GM23338 (cell line): ENCODE measurements at regions not wholly inside any gene's neighbourhood (a gene's known extent, or its start where the extent isn't known, plus 50 kb on each side); places are given as distances from the start of the nearest gene placed in this dataset.

ENCODE experiments used
- ATAC-seq: fragments of 200-7000 bp; cut with Tn5 transposase; 3 replicates; pipeline ENCODE4 v1.9.1; 2020
- DNase-seq: peaks from one replicate; pipeline ENCODE4 v3.0.0-alpha.2; 2015; ENCODE audit warnings: low spot score
- H2AFZ ChIP-seq: fragments of 200-600 bp; sonication (generic); 2 replicates; pipeline ENCODE4 v1.8.0; 2016; ENCODE audit warnings: antibody characterized with exemption, mild to moderate bottlenecking, moderate library complexity
- H3F3A ChIP-seq: fragments of 200-600 bp; sonication (generic); replicated peaks from 2 replicates; pipeline ENCODE4 v1.8.0; 2017; ENCODE audit warnings: antibody characterized with exemption, mixed run types, low read depth
- H3K27ac ChIP-seq: fragments of 200-600 bp; sonication (generic); 2 replicates; pipeline ENCODE4 v1.6.1; 2016; ENCODE audit warnings: low read depth
- H3K27me3 ChIP-seq: fragments of 200-600 bp; sonication (generic); 2 replicates; pipeline ENCODE4 v1.8.0; 2016; ENCODE audit warnings: mild to moderate bottlenecking, mixed run types, moderate library complexity; ENCODE audit not compliant: insufficient read depth
- H3K36me3 ChIP-seq: fragments of 200-600 bp; sonication (generic); 2 replicates; pipeline ENCODE4 v1.8.0; 2016; ENCODE audit warnings: mild to moderate bottlenecking; ENCODE audit not compliant: insufficient read depth
- H3K4me1 ChIP-seq: fragments of 200-600 bp; sonication (generic); 2 replicates; pipeline ENCODE4 v1.8.0; 2016; ENCODE audit warnings: mild to moderate bottlenecking, moderate library complexity; ENCODE audit not compliant: insufficient read depth
- H3K4me2 ChIP-seq: fragments of 200-600 bp; sonication (generic); 2 replicates; pipeline ENCODE4 v1.7.1; 2017; ENCODE audit warnings: mixed run types
- H3K4me3 ChIP-seq: fragments of 200-600 bp; sonication (generic); 2 replicates; pipeline ENCODE4 v1.6.1; 2016; ENCODE audit warnings: mixed run types
- H3K79me2 ChIP-seq: fragments of 200-600 bp; sonication (generic); replicated peaks from 2 replicates; pipeline ENCODE4 v1.8.0; 2017; ENCODE audit warnings: mild to moderate bottlenecking; ENCODE audit not compliant: insufficient read depth
- H3K9me2 ChIP-seq: fragments of 200-600 bp; sonication (generic); 2 replicates; pipeline ENCODE4 v1.8.0; 2017; ENCODE audit not compliant: insufficient read depth
- H4K20me1 ChIP-seq: fragments of 200-600 bp; sonication (generic); replicated peaks from 2 replicates; pipeline ENCODE4 v1.8.0; 2017; ENCODE audit warnings: mild to moderate bottlenecking; ENCODE audit not compliant: insufficient read depth
- H3K27ac Mint-ChIP-seq: 2 replicates; pipeline ENCODE4 v1.8.0; 2020; ENCODE audit warnings: inconsistent platforms, mild to moderate bottlenecking, moderate library complexity, mixed read lengths
- H3K27me3 Mint-ChIP-seq: 3 replicates; pipeline ENCODE4 v1.8.0; 2022; ENCODE audit warnings: low read depth, mild to moderate bottlenecking, moderate library complexity, mixed read lengths, inconsistent platforms; ENCODE audit not compliant: insufficient read depth, poor library complexity
- H3K36me3 Mint-ChIP-seq: 3 replicates; pipeline ENCODE4 v1.8.0; 2021; ENCODE audit warnings: low read depth, mild to moderate bottlenecking, inconsistent platforms, moderate library complexity, mixed read lengths
- H3K4me1 Mint-ChIP-seq: 3 replicates; pipeline ENCODE4 v1.8.0; 2020; ENCODE audit warnings: mild to moderate bottlenecking, inconsistent platforms, mixed read lengths
- H3K4me3 Mint-ChIP-seq: 3 replicates; pipeline ENCODE4 v1.8.0; 2021; ENCODE audit warnings: moderate library complexity, mild to moderate bottlenecking, inconsistent platforms, mixed read lengths
- H3K9me3 Mint-ChIP-seq: 3 replicates; pipeline ENCODE4 v1.8.0; 2020; ENCODE audit warnings: moderate library complexity, mild to moderate bottlenecking, inconsistent platforms, mixed read lengths
- CREB1 ChIP-seq: fragments of 250-450 bp; sonication (Bioruptor Pico); IDR thresholded peaks from 2 replicates; pipeline ENCODE4 v1.5.0; 2020; ENCODE audit warnings: low read depth, mild to moderate bottlenecking, moderate library complexity
- CTCF ChIP-seq, 2 experiments: fragments of 200-600 bp in 1 of 2; sonication (generic) in 1 of 2; conservative IDR thresholded peaks; 2 replicates each; pipeline versions ENCODE4 v1.5.1 to v1.6.1; 2016 to 2017; ENCODE audit warnings: antibody characterized with exemption in 2 of 2, low read depth in 2 of 2, mild to moderate bottlenecking in 2 of 2, moderate library complexity in 1 of 2
- ETS1 ChIP-seq: IDR thresholded peaks from 2 replicates; pipeline ENCODE4 v1.6.1; 2016; ENCODE audit warnings: antibody characterized with exemption
- EZH2 ChIP-seq: fragments of 200-600 bp; sonication (generic); IDR thresholded peaks from one replicate; pipeline ENCODE4 v1.8.0; 2017; ENCODE audit warnings: antibody characterized with exemption, mild to moderate bottlenecking, low read depth; ENCODE audit not compliant: unreplicated experiment
- EZH2phosphoT487 ChIP-seq: fragments of 200-600 bp; sonication (generic); IDR thresholded peaks from one replicate; pipeline ENCODE4 v1.8.1; 2018; ENCODE audit warnings: antibody characterized with exemption; ENCODE audit not compliant: unreplicated experiment
- JUNB ChIP-seq: IDR thresholded peaks from one replicate; pipeline ENCODE4 v1.6.1; 2016; ENCODE audit warnings: antibody characterized with exemption; ENCODE audit not compliant: unreplicated experiment
- NANOG ChIP-seq: IDR thresholded peaks from 2 replicates; pipeline ENCODE4 v1.6.1; 2016; ENCODE audit warnings: antibody characterized with exemption, borderline replicate concordance
- POLR2AphosphoS5 ChIP-seq: IDR thresholded peaks from 2 replicates; pipeline ENCODE4 v1.6.1; 2016; ENCODE audit warnings: antibody characterized with exemption, low read depth
- REST ChIP-seq: IDR thresholded peaks from one replicate; pipeline ENCODE4 v1.6.1; 2018; ENCODE audit warnings: antibody characterized with exemption; ENCODE audit not compliant: unreplicated experiment
- STAT1 ChIP-seq: IDR thresholded peaks from one replicate; pipeline ENCODE4 v1.6.1; 2016; ENCODE audit warnings: antibody characterized with exemption; ENCODE audit not compliant: unreplicated experiment
- ZNF114 ChIP-seq: fragments of 250-450 bp; sonication (Bioruptor Pico); IDR thresholded peaks from 2 replicates; pipeline ENCODE4 v1.5.0; 2020; ENCODE audit warnings: mild to moderate bottlenecking, moderate library complexity
- ZNF331 ChIP-seq: fragments of 250-450 bp; sonication (Bioruptor Pico); IDR thresholded peaks from 2 replicates; pipeline ENCODE4 v1.5.0; 2020; ENCODE audit warnings: low read depth, mild to moderate bottlenecking, moderate library complexity

- no peaks in the 10 kb centered on the region for H3K4me1 ChIP-seq
- no peaks in the 10 kb centered on the region for H3K79me2 ChIP-seq
- H3F3A ChIP-seq = no peaks in the 10 kb centered on the region
- H3K27ac Mint-ChIP-seq = no peak overlapping the region
- H3K27me3 ChIP-seq = no peaks in the 10 kb centered on the region
- ATAC-seq (no peak), DNase-seq (no peak)
- no peak for TF ChIP-seq POLR2AphosphoS5
- TF ChIP-seq NANOG = no peak
- no peak for TF ChIP-seq ZNF331 (CRISPR knock-in tag)
- no peak for TF ChIP-seq EZH2
- no peak for TF ChIP-seq STAT1
- no peak for TF ChIP-seq ZNF114 (CRISPR knock-in tag)
- no peak for TF ChIP-seq REST
- no peaks in the 10 kb centered on the region for H3K36me3 ChIP-seq
- peaks cover 4% of the 10 kb centered on the region for H3K27me3 Mint-ChIP-seq
- no peak overlapping the region for H3K4me3 ChIP-seq
- no peaks in the 10 kb centered on the region for H3K36me3 Mint-ChIP-seq
- H3K27ac ChIP-seq = no peak overlapping the region
- H3K9me3 Mint-ChIP-seq = no peaks in the 10 kb centered on the region; the same call in 2 of the 3 replicates
- no peaks in the 10 kb centered on the region for H4K20me1 ChIP-seq
- H3K9me2 ChIP-seq = no peaks in the 10 kb centered on the region
- H3K4me3 Mint-ChIP-seq = no peak overlapping the region
- H2AFZ ChIP-seq = no peak overlapping the region
- no peak overlapping the region for H3K4me2 ChIP-seq
- no peaks in the 10 kb centered on the region for H3K4me1 Mint-ChIP-seq
Measured at GRCh38 chr2:240280621-240281020, 140.2 kb upstream of the OTOS start.

- H3K4me1 Mint-ChIP-seq = no peaks in the 10 kb centered on the region
- Histone ChIP-seq H3K9me2 (no peaks in the 10 kb centered on the region), H3K4me3 (no peak overlapping the region), H3F3A (no peaks in the 10 kb centered on the region), H2AFZ (no peak overlapping the region), H4K20me1 (no peaks in the 10 kb centered on the region), H3K36me3 (no peaks in the 10 kb centered on the region), H3K79me2 (no peaks in the 10 kb centered on the region), H3K4me2 (no peak overlapping the region), H3K27me3 (no peaks in the 10 kb centered on the region), H3K27ac (no peak overlapping the region), H3K4me1 (no peaks in the 10 kb centered on the region)
- DNase-seq = no peak
- no peak for ATAC-seq
- H3K27me3 Mint-ChIP-seq = peaks cover 5% of the 10 kb centered on the region
- no peaks in the 10 kb centered on the region for H3K36me3 Mint-ChIP-seq
- no peak overlapping the region for H3K4me3 Mint-ChIP-seq
- no peak overlapping the region for H3K27ac Mint-ChIP-seq
- H3K9me3 Mint-ChIP-seq = no peaks in the 10 kb centered on the region; the same call in 2 of the 3 replicates
- TF ChIP-seq ETS1 (no peak), JUNB (no peak), POLR2AphosphoS5 (no peak), ZNF331 (CRISPR knock-in tag) (no peak), EZH2phosphoT487 (no peak), EZH2 (no peak), CREB1 (CRISPR knock-in tag) (no peak), STAT1 (no peak), NANOG (no peak), ZNF114 (CRISPR knock-in tag) (no peak), REST (no peak), CTCF (conservative IDR thresholded peaks at IDR 0.05; ENCODE audit: low read depth in 2 of 2) (no peak)
Measured at GRCh38 chr2:240284503-240285259, 144.2 kb upstream of the OTOS start.
